GM12878 (cell line): ENCODE measurements at regions not wholly inside any gene's neighbourhood (a gene's known extent, or its start where the extent isn't known, plus 50 kb on each side); places are given as distances from the start of the nearest gene placed in this dataset.

ENCODE experiments used
- EP300 ChIP-seq, 2 experiments: fragments of 150-350 bp in 1 of 2; IDR thresholded peaks; 2 replicates each; pipeline ENCODE4 v1.6.1; 2011 to 2012; ENCODE audit warnings: low read depth in 2 of 2, low read length in 2 of 2, borderline replicate concordance in 1 of 2, improper control_type of control experiment in 1 of 2, inconsistent platforms in 1 of 2; ENCODE audit not compliant: control insufficient read depth in 1 of 2
- KDM1A ChIP-seq: fragments of 200-600 bp; sonication (generic); IDR thresholded peaks from 2 replicates; pipeline ENCODE4 v1.6.1; 2016; ENCODE audit warnings: borderline replicate concordance
- MTA3 ChIP-seq: IDR thresholded peaks from 2 replicates; pipeline ENCODE4 v1.6.1; 2012; ENCODE audit warnings: low read length, inconsistent platforms, borderline replicate concordance
- MYB ChIP-seq: fragments of 150-350 bp; IDR thresholded peaks from 2 replicates; pipeline ENCODE4 v1.6.1; 2014; ENCODE audit warnings: mild to moderate bottlenecking, low read depth, low read length, borderline replicate concordance
- NFIC ChIP-seq: IDR thresholded peaks from 2 replicates; pipeline ENCODE4 v1.6.1; 2012; ENCODE audit warnings: low read depth, mild to moderate bottlenecking, inconsistent platforms, low read length, moderate library complexity
- TARDBP ChIP-seq: IDR thresholded peaks from 2 replicates; pipeline ENCODE4 v1.6.1; 2016; ENCODE audit warnings: borderline replicate concordance
- TF ChIP-seq, protein P1 (sequence below), 3 experiments: IDR thresholded peaks in 2 of 3; conservative IDR thresholded peaks in 1 of 3; 2 replicates each; pipeline ENCODE4 v1.5.1; 2011; ENCODE audit warnings: low read depth in 3 of 3, low read length in 3 of 3, mild to moderate bottlenecking in 3 of 3, control low read depth in 2 of 3, moderate library complexity in 2 of 3, inconsistent platforms in 1 of 3, mixed read lengths in 1 of 3; ENCODE audit not compliant: control insufficient read depth in 2 of 3, insufficient read depth in 1 of 3; ENCODE audit errors: extremely low read depth in 1 of 3
- TF ChIP-seq, protein P2 (sequence below): IDR thresholded peaks from 2 replicates; pipeline ENCODE4 v1.6.1; 2011; ENCODE audit warnings: low read depth, mild to moderate bottlenecking, low read length, moderate library complexity, borderline replicate concordance; ENCODE audit errors: extremely low read depth

DNA sequence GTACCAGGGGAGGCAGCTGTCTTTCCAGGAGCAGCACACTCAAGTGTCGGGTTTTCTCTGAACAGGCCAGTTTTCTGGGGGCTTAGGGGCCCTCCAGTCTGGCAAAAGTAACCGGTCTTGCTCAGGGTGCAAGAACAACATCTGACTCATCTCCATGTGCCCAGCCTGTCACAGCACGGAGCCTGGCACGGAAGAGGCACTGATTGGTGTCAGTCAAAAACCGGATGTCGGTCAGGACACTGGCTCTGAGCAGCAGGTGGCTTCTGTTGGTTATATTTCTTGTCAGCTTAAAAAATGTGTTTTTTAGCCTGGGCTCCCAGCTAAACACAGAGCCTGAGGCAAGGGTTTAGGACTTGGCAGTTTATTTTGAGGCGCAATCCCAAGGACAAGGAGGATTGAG lies 139.9 kb downstream of the FBLN2 start:
- TF ChIP-seq, protein P1, sequence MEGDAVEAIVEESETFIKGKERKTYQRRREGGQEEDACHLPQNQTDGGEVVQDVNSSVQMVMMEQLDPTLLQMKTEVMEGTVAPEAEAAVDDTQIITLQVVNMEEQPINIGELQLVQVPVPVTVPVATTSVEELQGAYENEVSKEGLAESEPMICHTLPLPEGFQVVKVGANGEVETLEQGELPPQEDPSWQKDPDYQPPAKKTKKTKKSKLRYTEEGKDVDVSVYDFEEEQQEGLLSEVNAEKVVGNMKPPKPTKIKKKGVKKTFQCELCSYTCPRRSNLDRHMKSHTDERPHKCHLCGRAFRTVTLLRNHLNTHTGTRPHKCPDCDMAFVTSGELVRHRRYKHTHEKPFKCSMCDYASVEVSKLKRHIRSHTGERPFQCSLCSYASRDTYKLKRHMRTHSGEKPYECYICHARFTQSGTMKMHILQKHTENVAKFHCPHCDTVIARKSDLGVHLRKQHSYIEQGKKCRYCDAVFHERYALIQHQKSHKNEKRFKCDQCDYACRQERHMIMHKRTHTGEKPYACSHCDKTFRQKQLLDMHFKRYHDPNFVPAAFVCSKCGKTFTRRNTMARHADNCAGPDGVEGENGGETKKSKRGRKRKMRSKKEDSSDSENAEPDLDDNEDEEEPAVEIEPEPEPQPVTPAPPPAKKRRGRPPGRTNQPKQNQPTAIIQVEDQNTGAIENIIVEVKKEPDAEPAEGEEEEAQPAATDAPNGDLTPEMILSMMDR (IDR thresholded peaks at IDR 0.05 in 2 of 3, conservative IDR thresholded peaks at IDR 0.05 in 1 of 3; ENCODE audit: control insufficient read depth in 2 of 3, extremely low read depth in 1 of 3, insufficient read depth in 1 of 3, low read depth in 3 of 3, low read length in 3 of 3) = no peak
- TF ChIP-seq MTA3 = no peak
- no peak for TF ChIP-seq KDM1A
- no peak for TF ChIP-seq EP300 (IDR thresholded peaks at IDR 0.05; ENCODE audit: borderline replicate concordance in 1 of 2, control insufficient read depth in 1 of 2, low read depth in 2 of 2, low read length in 2 of 2)
- no peak for TF ChIP-seq NFIC
- no peak for TF ChIP-seq MYB
- TF ChIP-seq, protein P2, sequence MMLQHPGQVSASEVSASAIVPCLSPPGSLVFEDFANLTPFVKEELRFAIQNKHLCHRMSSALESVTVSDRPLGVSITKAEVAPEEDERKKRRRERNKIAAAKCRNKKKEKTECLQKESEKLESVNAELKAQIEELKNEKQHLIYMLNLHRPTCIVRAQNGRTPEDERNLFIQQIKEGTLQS = no peak
- no peak for TF ChIP-seq TARDBP
